ENCODE measurements at regions not wholly inside any gene's neighbourhood (a gene's known extent, or its start where the extent isn't known, plus 50 kb on each side); places are given as distances from the start of the nearest gene placed in this dataset.
"Not testable (repeated sequence)": the region's sequence is repeated elsewhere in the genome, so short reads cannot be mapped to it uniquely, and the experiment has no call there.

GRCh38 chr1:56097713-56098112, 481.6 kb downstream of the PLPP3 start:
- no peak for DNase-seq

- DNase-seq, result no peak
Measured at GRCh38 chr1:56095696-56096665, 483.4 kb downstream of the PLPP3 start.

GRCh38 chr1:56094168-56094567, 485.2 kb downstream of the PLPP3 start:
- peak; percentile 31 for DNase-seq

DNA sequence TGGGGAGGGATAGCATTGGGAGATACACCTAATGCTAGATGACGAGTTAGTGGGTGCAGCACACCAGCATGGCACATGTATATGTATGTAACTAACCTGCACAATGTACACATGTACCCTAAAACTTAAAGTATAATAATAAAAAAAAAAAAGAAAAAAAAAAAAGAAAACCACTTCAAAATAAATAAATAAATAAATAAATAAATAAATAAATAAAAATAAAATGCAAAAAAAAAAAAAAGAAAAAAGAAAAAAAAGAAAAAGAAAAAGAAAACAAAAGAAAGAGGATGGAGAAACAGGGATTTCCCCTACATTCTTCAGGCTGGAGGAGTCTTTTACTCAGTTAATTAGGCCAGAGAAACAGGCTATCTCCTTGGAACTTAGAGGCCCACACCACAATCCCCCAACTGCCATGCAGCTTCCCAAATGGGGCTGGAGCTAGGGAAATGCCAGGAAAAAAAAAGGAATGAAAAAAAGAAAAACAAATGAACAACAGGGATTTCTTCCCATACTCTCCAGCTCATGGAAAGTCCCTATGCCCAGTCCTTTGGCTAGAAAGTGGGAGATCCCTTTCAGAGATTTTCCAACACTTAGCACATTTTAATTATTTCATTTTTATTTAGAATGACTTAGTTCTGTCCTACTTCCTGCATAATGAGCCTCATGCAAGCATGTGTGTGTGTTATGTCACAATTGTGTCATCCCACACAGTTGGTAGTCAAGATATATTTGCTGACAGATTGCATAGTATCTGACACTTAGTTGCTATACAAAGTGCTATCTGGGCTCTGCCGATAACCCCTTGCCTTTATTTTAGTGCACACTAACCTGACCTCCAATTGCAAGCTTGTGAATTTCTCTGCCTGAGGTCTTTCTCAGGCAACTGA, 486.4 kb downstream of the PLPP3 start:
- DNase-seq, result no peak

DNA sequence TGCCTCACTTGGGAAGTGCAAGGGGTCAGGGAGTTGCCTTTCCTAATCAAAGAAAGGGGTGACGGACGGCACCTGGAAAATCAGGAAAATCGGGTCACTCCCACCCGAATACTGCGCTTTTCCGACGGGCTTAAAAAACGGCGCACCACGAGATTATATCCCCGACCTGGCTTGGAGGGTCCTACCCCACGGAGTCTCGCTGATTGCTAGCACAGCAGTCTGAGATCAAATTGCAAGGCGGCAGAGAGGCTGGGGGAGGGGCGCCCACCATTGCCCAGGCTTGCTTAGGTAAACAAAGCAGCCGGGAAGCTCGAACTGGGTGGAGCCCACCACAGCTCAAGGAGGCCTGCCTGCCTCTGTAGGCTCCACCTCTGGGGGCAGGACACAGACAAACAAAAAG, 489.5 kb downstream of the PLPP3 start:
- DNase-seq, result not testable (repeated sequence)

GRCh38 chr1:56084246-56084645, 495.1 kb downstream of the PLPP3 start:
- no peak for DNase-seq

DNA sequence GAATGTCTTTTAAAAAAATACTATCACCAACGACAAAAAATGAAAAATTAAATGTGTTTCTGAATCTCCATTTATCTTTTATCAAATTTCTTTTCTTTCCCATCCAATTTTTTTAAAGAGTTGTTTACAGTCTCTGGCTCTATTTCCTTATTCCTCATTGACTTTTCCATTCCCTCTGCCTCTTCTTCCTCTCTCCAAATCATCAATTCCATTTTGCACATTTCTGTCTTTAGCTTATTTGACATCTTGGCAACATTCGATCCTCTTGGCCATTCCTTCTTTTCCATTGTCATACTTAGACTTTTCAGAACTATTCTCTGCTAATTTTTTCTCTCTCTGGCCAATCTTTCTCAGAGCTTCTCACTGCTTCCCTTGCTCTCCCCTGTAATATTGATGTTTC, 497.6 kb downstream of the PLPP3 start:
- DNase-seq, result no peak

DNA sequence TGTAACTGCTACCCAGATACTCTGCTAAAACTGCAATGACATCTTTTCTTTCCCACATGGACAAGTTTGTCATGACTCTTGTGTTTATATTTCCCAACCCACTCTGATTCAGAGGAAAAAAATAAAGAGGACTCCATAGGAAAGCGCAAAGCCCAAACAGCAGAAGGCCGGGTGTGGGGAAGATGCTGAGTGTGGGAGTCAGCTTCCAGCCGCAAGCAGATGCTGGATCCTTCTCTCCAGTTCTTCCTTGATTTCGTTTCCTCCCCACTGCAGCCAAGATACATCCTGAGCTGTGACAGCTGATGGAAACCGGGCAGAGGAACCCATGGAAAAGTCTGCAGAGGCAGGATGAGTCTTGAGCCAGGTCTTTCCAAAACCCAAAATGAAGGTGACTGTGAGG, 498.2 kb downstream of the PLPP3 start:
- no peak for DNase-seq

- no peak for DNase-seq
Measured at GRCh38 chr1:56080123-56080522, 499.2 kb downstream of the PLPP3 start.

DNA sequence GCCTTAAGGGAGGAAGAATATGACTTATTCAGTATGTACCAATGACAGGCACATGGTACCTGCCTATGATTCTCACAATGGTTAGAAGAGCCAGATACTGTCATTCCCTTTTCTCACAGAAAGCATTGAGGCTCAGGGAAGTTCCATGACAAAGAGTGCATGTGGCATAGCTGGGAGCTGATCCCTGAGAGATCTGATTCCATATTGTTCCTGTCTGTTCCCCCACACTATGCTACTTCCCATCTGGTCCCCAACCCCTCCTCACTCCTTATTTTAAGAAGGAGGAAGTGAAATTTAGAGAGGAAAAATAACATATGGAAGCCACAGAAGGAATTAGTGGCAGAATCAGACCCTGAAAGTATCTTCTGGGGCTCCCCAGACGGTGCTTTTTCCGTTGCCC, 500.0 kb downstream of the PLPP3 start:
- DNase-seq, result no peak

DNA sequence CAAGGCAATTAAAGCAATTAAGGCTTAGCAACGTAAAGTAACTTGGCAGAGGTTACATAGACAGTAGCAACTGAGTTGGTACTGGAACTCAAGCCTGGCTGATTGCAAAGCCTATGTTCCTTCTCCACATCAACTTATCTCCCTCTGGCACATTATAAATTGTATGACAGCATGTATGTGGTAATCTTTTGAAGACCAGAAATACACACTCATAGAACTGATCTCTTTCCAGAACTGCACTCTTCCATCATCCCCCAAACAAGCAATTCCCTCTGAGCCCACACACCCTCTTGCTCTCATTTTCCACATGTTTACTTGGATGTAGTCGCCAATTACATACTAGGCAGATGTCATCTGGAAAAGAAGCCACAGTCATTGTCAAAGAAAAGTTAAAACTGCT, 502.2 kb downstream of the PLPP3 start:
- no peak for DNase-seq

GRCh38 chr1:56074007-56074651, 505.2 kb downstream of the PLPP3 start:
- no peak for DNase-seq

DNA sequence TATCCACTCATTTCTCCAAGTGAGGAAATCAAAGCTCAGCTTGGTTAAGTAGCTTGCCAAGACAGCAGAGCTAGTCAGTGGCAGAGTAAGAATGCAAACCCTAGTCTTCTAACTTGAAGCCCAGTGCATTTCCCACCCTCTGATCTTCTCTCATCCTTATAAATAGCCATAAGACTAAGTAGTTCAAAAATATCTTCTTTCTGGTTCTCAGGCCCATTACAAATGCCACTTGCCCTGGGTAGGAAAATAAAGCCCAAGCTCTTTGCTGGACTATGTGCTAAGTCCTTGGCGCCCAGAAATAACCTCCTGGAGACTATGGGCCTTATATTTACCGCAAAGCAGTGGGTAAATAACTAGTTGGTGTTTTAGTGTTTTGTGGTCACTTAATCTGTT, 505.8 kb downstream of the PLPP3 start:
- DNase-seq, result no peak

GRCh38 chr1:56073206-56073605, 506.2 kb downstream of the PLPP3 start:
- DNase-seq, result no peak

- DNase-seq, result no peak
Measured at GRCh38 chr1:56072310-56072709, 507.1 kb downstream of the PLPP3 start.

DNA sequence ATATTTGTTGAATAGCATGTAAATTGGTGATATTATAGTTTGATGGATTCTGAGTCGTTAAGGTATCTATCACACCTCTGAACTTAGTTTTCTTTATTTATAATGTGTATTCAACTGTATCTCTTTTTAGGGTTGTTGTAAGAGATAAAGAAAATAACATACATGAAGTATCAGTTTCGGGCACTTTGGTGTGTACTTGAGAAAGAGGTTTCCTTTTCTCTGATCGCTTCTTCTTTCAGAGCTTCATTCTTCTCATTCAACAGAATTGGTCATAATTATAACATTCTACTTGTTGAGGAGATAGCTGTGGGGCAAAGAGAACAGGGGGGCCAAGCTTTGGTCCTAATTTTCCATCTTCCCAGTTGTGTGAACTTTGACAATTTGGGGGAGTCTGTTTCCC, 508.0 kb downstream of the PLPP3 start:
- DNase-seq, result no peak

- DNase-seq, result no peak
Measured at GRCh38 chr1:56070601-56071000, 508.8 kb downstream of the PLPP3 start.

DNA sequence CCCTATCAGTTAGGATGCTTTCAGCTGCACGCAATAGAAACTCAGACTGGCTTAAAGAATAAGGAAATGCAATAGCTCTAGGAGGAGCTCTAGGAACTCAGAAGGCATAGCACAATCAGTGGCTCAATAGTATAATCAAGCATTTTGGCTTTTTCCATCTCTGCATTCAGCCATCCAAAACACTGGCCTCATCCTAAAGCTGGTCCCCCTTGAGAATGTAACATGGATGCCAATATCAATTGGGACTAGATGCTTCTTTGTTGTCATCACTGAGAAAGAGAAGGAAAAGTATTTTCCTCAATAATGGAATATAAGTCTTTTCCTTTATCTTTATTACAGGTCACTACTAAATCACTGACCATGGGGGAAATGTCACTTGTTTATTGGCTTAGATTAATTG, 509.5 kb downstream of the PLPP3 start:
- DNase-seq, result no peak

- no peak for DNase-seq
Measured at GRCh38 chr1:56068908-56069307, 510.5 kb downstream of the PLPP3 start.

DNA sequence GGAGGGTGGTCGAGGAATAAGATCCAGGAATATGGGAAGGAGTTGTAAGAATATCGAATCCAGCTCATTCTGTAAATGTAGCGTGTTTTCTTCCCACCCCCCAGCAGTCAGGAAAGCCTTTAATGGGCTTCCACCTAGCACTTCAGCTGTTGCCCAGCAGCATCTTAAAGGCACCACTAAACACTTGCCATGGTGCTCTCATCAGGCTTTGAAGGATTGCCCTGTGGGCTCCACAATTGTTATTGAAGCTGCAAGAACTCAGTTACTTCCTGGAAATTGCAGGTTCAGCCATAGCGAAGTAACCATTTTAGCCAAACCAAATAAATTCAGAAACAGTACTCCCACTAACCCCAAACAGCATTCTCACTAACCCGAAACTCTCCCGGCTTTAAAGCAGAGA, 511.2 kb downstream of the PLPP3 start:
- DNase-seq, result no peak

DNA sequence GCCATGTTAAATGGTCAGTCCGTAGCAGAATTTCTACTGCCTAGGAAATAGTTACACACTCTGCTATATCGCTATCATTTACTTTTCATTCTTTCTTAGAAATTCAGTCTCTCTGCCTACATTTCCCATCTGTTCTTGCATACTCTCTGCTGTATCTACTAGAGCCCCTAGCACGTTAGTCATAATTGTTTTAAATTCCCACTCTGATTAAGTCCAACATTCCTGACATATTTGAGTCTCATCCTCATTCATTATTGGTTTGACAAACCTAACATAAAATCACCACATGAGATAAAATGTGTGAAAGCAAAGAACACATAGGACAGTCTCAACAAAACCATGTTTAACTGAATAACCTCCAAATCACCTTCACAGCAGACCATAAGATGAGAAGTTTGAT, 513.6 kb downstream of the PLPP3 start:
- no peak for DNase-seq

- no peak for DNase-seq
Measured at GRCh38 chr1:56064705-56065104, 514.7 kb downstream of the PLPP3 start.

DNA sequence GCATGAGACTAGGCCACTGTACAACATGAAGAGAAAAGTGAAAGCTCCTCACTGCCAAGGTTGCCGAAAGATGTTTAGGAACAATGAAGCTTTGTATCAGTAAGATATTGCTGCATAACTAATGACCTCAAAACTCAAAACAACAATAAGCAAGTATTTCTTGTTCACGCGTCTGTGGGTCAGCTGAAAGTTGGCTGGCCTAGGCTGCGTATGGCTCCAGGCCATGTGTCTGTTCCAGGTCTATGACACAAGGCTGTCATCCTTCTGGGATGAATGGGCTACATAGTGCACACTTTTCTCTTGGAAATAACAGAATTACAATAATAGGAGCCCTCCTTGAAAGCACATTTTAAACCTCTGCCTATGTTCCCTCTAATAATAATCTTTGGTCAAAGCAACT, 515.9 kb downstream of the PLPP3 start:
- DNase-seq, result no peak
